H54 (cell line): ENCODE measurements at regions not wholly inside any gene's neighbourhood (a gene's known extent, or its start where the extent isn't known, plus 50 kb on each side); places are given as distances from the start of the nearest gene placed in this dataset.
A peak's percentile ranks its signal among the peaks of the same experiment; 100 is the strongest.

Experiments used
- DNase-seq: peaks from one replicate; pipeline ENCODE4 v3.0.0; 2011; ENCODE audit warnings: low spot score, mixed read lengths; ENCODE audit not compliant: insufficient read length
- FAIRE-seq: peaks from 3 replicates; lab custom pipeline; 2011; peaks lifted over from hg19 to GRCh38; lab: Jason Lieb, UNC
- POLR2A ChIP-seq: IDR thresholded peaks from 2 replicates; pipeline ENCODE4 v1.6.1; 2011; ENCODE audit warnings: low read depth, mild to moderate bottlenecking, low read length

GRCh38 chr5:52707616-52708015, 80.1 kb upstream of the ITGA1 start:
- DNase-seq (no peak), FAIRE-seq (no peak)
- TF ChIP-seq POLR2A: no peak

- no peak for DNase-seq
- no peak for FAIRE-seq
- no peak for TF ChIP-seq POLR2A
These were observed 79.3 kb upstream of the ITGA1 start for GRCh38 chr5:52708463-52708862.

GRCh38 chr5:52709167-52709925, 78.4 kb upstream of the ITGA1 start:
- TF ChIP-seq POLR2A: no peak
- DNase-seq (no peak), FAIRE-seq (peak; percentile 15)

GRCh38 chr5:52710310-52710971, 77.3 kb upstream of the ITGA1 start:
- DNase-seq (no peak), FAIRE-seq (no peak)
- TF ChIP-seq POLR2A: no peak

GRCh38 chr5:52710972-52711596, 76.6 kb upstream of the ITGA1 start:
- FAIRE-seq (no peak), DNase-seq (no peak)
- no peak for TF ChIP-seq POLR2A

DNA sequence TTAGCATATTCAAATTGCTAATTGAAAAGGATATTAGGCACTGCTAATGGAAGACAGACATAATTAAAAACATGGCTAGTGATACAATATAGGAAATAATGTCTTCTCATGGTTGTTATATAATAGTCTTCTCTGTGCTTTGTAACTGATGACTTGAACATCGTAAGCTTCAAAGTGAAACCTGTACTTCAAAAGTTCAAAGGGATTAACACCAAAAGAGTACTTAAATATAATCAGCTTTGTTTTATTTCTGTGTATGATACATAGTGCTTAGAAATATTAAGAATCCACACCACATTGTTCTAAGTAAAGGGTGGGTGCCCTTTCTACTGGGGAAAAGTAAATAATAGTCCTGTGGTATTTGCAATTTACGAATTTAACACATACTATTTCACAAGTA, 75.4 kb upstream of the ITGA1 start:
- no peak for TF ChIP-seq POLR2A

DNA sequence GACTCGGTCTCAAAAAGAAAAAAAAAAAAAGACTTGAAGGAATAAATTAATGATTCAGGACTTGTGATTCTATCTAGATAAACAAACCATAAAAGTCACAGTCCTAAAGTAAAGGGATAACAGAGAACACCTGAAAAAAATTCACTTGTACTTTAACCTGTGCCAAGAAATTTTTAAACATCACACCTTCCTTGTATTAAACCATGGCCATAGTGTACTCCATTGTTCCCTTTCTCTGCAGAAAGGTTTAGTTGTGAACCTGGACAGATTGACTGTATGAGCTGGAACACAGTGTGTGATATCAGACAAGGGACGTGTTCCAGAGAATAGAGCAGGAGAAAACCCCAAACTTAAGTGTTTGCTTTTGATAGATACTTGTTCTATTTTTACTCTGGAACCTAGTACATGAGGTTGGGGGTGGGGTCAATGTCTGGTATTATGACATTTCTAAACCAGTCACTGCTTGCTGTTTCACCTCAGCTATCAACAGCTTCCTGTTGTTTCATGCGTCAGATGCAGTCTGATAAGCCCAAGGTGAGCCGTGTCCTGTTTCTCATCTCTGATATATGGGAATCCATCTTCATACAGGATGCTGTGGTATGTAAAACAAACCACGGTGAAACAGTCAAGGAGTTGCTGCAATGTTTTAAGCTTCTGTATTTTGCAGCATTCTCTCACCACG, 62.5 kb upstream of the ITGA1 start:
- DNase-seq (no peak), FAIRE-seq (no peak)
- TF ChIP-seq POLR2A: no peak

More for the DNA sequence above, 75.4 kb upstream of the ITGA1 start:
- DNase-seq: no peak
- no peak for FAIRE-seq

- TF ChIP-seq POLR2A: no peak
- DNase-seq: no peak
- FAIRE-seq: no peak
These were observed 61.9 kb upstream of the ITGA1 start for GRCh38 chr5:52725808-52726207.

- DNase-seq: no peak
- no peak for TF ChIP-seq POLR2A
- no peak for FAIRE-seq
These were observed 60.7 kb upstream of the ITGA1 start for GRCh38 chr5:52727020-52727419.

DNA sequence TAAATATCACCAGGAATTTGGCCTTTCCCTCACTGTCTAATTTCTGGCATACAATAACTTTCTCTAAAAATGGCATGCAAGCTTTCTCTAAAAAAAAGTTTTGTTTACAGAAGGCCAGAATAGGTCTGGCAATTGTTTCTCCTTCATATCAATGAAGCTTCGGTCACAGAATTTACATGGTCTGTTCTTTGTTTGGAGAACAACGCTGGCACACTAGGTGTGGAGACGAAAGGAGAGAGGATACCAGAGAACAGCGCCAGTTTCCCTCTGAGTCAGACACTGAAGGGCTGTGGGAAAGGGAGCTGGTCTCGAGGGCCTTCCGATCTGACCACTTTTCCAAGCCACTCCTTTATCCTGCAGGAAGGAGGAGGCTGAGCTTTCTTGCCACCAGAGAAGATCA, 60.1 kb upstream of the ITGA1 start:
- FAIRE-seq (peak; percentile 62), DNase-seq (no peak)
- no peak for TF ChIP-seq POLR2A

DNA sequence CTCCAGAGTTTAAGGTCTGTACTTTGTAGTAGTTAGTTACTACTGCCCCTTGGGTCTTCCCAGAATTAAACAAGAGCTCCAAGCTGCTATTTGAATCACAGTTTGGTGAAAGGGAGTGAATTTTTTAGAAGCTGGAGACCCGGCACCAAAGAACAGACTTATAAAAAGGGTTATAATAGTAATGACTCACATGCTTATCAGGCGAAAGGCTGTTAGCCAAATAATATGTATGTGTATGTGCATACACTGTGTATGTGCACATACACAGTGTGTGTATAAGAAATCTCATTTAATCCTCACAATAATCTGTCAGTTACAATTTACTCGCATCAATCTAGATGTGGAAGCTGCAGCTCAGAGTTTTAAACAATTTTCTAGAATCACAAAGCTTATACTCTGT, 59.5 kb upstream of the ITGA1 start:
- FAIRE-seq (no peak), DNase-seq (no peak)
- no peak for TF ChIP-seq POLR2A

- TF ChIP-seq POLR2A: no peak
- FAIRE-seq (no peak), DNase-seq (no peak)
These were observed 59.0 kb upstream of the ITGA1 start for GRCh38 chr5:52728686-52729085.

DNA sequence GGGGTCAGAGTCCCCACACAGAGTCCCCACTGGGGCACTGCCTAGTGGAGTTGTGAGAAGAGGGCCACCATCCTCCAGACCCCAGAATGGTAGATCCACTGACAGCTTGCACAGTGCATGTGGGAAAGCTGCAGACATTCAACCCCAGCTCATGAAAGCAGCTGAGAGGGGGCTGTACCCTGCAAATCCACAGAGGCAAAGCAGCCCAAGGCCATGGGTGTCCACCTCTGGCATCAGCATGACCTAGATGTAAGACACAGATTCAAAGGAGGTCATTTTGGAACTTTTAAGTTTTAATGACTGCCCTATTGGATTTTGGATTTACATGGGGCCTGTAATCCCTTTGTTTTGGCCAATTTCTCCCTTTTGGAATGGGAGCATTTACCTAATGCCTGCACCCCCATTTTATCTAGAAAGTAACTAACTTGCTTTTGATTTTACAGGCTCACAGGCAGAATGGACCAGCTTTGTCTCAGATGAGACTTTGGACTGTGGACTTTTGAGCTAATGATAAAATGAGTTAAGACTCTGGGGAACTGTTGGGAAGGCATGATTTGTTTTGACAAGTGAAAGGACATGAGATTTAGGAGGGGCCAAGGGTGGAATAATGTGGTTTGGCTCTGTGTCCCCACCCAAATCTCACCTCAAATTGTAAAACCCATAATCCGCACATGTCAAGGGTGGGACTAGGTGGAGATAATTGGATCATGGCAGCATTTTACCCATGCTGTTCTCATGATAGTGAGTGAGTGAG, 56.3 kb upstream of the ITGA1 start:
- FAIRE-seq (no peak), DNase-seq (no peak)
- no peak for TF ChIP-seq POLR2A
